HG03520 (cell line): ENCODE measurements at regions not wholly inside any gene's neighbourhood (a gene's known extent, or its start where the extent isn't known, plus 50 kb on each side); places are given as distances from the start of the nearest gene placed in this dataset.

ENCODE experiments used
- ATAC-seq: cut with Tn5 transposase; IDR thresholded peaks from one replicate; pipeline ENCODE4 v1.9.1; 2021; ENCODE audit warnings: mild to moderate bottlenecking, moderate library complexity; ENCODE audit not compliant: unreplicated experiment

DNA sequence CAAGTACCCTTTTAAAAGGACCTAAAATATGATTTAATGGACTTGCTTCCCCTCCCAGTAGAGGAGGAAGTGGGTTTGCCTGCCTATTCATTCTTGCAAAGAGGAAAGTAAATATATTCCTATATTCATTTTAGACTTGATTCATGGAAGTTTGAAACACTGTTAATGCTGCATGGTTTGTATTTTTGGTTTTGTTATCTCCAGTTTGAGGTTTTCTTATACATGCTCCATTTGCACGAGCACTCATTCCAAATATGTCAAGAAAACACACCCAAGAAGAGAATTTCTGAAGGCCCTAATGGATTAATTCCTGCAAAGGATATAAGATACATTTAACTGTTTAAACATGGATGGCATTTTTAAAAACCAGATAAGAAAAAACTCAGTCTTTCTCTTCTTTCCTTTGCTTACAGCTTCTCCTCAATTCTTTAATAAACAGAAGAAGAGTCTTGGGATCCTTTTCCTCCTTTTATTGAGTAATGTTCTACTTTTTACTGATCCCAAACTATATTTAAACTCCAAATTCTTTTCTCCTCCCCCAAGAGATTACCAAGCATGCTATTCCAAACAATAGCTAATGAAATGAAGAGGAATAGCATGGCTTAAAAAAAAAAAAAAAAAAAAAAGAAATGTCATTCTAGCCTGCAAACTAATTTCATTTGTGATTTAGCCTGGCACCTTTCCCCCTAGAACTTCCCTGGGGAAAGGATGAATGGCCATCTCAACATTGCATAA lies 54.6 kb upstream of the LDB2 start:
- no peak for ATAC-seq

GRCh38 chr4:16952462-16952871 lies 54.0 kb upstream of the LDB2 start:
- no peak for ATAC-seq
